ENCODE measurements at regions not wholly inside any gene's neighbourhood (a gene's known extent, or its start where the extent isn't known, plus 50 kb on each side); places are given as distances from the start of the nearest gene placed in this dataset.

DNA sequence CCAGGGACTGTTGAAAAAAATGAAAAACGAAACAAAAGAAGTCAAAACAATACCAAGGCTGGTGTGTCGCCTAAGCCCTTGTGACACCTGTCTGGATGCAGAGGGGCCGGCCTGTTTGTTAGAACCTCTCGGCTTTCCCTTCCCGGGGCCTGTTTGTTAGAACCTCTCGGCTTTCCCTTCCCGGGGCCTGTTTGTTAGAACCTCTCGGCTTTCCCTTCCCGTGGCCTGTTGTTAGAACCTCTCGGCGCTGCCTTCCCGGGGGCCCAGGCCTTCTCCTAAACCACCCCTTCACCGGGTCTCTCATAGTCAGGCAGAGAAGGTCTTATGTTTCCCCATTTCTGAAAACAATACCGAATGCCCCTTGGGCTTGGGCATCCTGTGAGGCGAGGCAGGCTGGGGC, 180.0 kb downstream of the BANP start:
- TF ChIP-seq, protein P1, sequence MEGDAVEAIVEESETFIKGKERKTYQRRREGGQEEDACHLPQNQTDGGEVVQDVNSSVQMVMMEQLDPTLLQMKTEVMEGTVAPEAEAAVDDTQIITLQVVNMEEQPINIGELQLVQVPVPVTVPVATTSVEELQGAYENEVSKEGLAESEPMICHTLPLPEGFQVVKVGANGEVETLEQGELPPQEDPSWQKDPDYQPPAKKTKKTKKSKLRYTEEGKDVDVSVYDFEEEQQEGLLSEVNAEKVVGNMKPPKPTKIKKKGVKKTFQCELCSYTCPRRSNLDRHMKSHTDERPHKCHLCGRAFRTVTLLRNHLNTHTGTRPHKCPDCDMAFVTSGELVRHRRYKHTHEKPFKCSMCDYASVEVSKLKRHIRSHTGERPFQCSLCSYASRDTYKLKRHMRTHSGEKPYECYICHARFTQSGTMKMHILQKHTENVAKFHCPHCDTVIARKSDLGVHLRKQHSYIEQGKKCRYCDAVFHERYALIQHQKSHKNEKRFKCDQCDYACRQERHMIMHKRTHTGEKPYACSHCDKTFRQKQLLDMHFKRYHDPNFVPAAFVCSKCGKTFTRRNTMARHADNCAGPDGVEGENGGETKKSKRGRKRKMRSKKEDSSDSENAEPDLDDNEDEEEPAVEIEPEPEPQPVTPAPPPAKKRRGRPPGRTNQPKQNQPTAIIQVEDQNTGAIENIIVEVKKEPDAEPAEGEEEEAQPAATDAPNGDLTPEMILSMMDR (IDR thresholded peaks at IDR 0.05): no peak
- TF ChIP-seq POLR2AphosphoS5 (IDR thresholded peaks at IDR 0.05; ENCODE audit: insufficient read depth in 1 of 2, low read depth in 1 of 2) (no peak), POLR2A (IDR thresholded peaks at IDR 0.05) (no peak)

Measured in vagina (tissue), 2 donors.